ENCODE measurements at regions not wholly inside any gene's neighbourhood (a gene's known extent, or its start where the extent isn't known, plus 50 kb on each side); places are given as distances from the start of the nearest gene placed in this dataset.

- TF ChIP-seq CTCF (IDR thresholded peaks at IDR 0.05; ENCODE audit: low read depth, low read length, missing input control): no peak
- TF ChIP-seq FOXA2 (IDR thresholded peaks at IDR 0.05): no peak
- TF ChIP-seq SP1 (IDR thresholded peaks at IDR 0.05): no peak
- no peak for TF ChIP-seq TAF1 (conservative IDR thresholded peaks at IDR 0.05)
- no peak for TF ChIP-seq RXRA (IDR thresholded peaks at IDR 0.05)
- TF ChIP-seq ATF3 (IDR thresholded peaks at IDR 0.05): no peak
These were observed 142.0 kb downstream of the ETNK1 start (continued) for GRCh38 chr12:22766911-22767420.

GRCh38 chr12:22781339-22781738 lies 156.4 kb downstream of the ETNK1 start:
- DNase-seq (ENCODE audit: low spot score): no peak
- Histone ChIP-seq H3K4me1 (ENCODE audit: control insufficient read depth in 4 of 4, insufficient read depth in 4 of 4, low read length in 3 of 4) (no peaks in the 10 kb centered on the region), H3K36me3 (ENCODE audit: control insufficient read depth in 4 of 4, insufficient read depth in 3 of 4, low read depth in 1 of 4, low read length in 3 of 4) (no peaks in the 10 kb centered on the region), H3K27me3 (ENCODE audit: control insufficient read depth in 4 of 4, insufficient read depth in 4 of 4, low read length in 3 of 4) (no peaks in the 10 kb centered on the region), H3K9ac (ENCODE audit: low read depth in 1 of 2, low read length in 2 of 2) (no peak overlapping the region), H3K27ac (ENCODE audit: low read depth in 1 of 2, low read length in 2 of 2) (no peak overlapping the region), H3K4me3 (ENCODE audit: low read depth in 1 of 3, low read length in 3 of 3) (no peak overlapping the region), H3K9me3 (ENCODE audit: control insufficient read depth in 4 of 4, low read length in 3 of 4) (no peaks in the 10 kb centered on the region)
- WGBS: 75% methylated on average over 3 of the region's 3 CpGs
- no peak for TF ChIP-seq MAX (IDR thresholded peaks at IDR 0.05)
- no peak for TF ChIP-seq FOXA1 (IDR thresholded peaks at IDR 0.05)
- TF ChIP-seq EGR1 (IDR thresholded peaks at IDR 0.05; ENCODE audit: low read depth in 2 of 2): no peak
- TF ChIP-seq CTCF (IDR thresholded peaks at IDR 0.05; ENCODE audit: low read depth, low read length, missing input control): peak; percentile 21
- no peak for TF ChIP-seq HNF4A (conservative IDR thresholded peaks at IDR 0.05)
- no peak for TF ChIP-seq ZBTB33 (IDR thresholded peaks at IDR 0.05)
- no peak for TF ChIP-seq SP1 (IDR thresholded peaks at IDR 0.05)
- TF ChIP-seq ATF3 (IDR thresholded peaks at IDR 0.05): no peak
- TF ChIP-seq REST (IDR thresholded peaks at IDR 0.05): no peak
- TF ChIP-seq NR2F2 (IDR thresholded peaks at IDR 0.05): no peak
- TF ChIP-seq RXRA (IDR thresholded peaks at IDR 0.05): no peak
- TF ChIP-seq JUND (IDR thresholded peaks at IDR 0.05): no peak
- no peak for TF ChIP-seq FOXA2 (IDR thresholded peaks at IDR 0.05)
- TF ChIP-seq GABPA (IDR thresholded peaks at IDR 0.05 in 1 of 2, conservative IDR thresholded peaks at IDR 0.05 in 1 of 2): no peak
- no peak for TF ChIP-seq TAF1 (conservative IDR thresholded peaks at IDR 0.05)
- peak; percentile 50 to 72 for TF ChIP-seq RAD21 (IDR thresholded peaks at IDR 0.05)
- TF ChIP-seq YY1 (IDR thresholded peaks at IDR 0.05): no peak

All from liver (tissue), 8 donors.